Pons (tissue), 1 donor: ENCODE measurements at regions not wholly inside any gene's neighbourhood (a gene's known extent, or its start where the extent isn't known, plus 50 kb on each side); places are given as distances from the start of the nearest gene placed in this dataset.
A peak's percentile ranks its signal among the peaks of the same experiment; 100 is the strongest.

ENCODE experiments used
- DNase-seq: peaks from one replicate; pipeline ENCODE4 v3.0.0-alpha.2; 2016; ENCODE audit warnings: low spot score

- DNase-seq, result no peak
These were observed 140.6 kb upstream of the RBMY1B start for GRCh38 chrY:21370494-21370893.

- DNase-seq, result no peak
These were observed 117.0 kb upstream of the RBMY1B start for GRCh38 chrY:21394116-21394515.

GRCh38 chrY:21422221-21422620, 88.9 kb upstream of the RBMY1B start:
- DNase-seq, result peak; percentile 31

GRCh38 chrY:21440536-21440935, 70.6 kb upstream of the RBMY1B start:
- DNase-seq, result peak; percentile 30

GRCh38 chrY:21453644-21454043, 57.5 kb upstream of the RBMY1B start:
- DNase-seq, result no peak

- no peak for DNase-seq
These were observed 57.0 kb upstream of the RBMY1B start for GRCh38 chrY:21454133-21454532.

- no peak for DNase-seq
These were observed 51.5 kb upstream of the RBMY1B start for GRCh38 chrY:21459648-21460047.
